NT2/D1 (cell line): ENCODE measurements at regions not wholly inside any gene's neighbourhood (a gene's known extent, or its start where the extent isn't known, plus 50 kb on each side); places are given as distances from the start of the nearest gene placed in this dataset.
"Not testable (repeated sequence)": the region's sequence is repeated elsewhere in the genome, so short reads cannot be mapped to it uniquely, and the experiment has no call there.

Experiments used
- DNase-seq: peaks from one replicate; pipeline ENCODE4 v3.0.0-alpha.2; 2011; ENCODE audit warnings: low read depth, low spot score
- H3K27me3 ChIP-seq: 2 replicates; pipeline ENCODE4 v1.6.0; 2011; ENCODE audit warnings: mild to moderate bottlenecking; ENCODE audit not compliant: insufficient read length, insufficient read depth
- H3K36me3 ChIP-seq: 2 replicates; pipeline ENCODE4 v1.6.1; 2011; ENCODE audit warnings: mild to moderate bottlenecking, low read length, mixed read lengths; ENCODE audit not compliant: insufficient read depth, insufficient read length
- H3K4me1 ChIP-seq: 2 replicates; pipeline ENCODE4 v1.5.1; 2011; ENCODE audit not compliant: insufficient read depth, insufficient read length
- H3K4me3 ChIP-seq: 2 replicates; pipeline ENCODE4 v1.5.1; 2011; ENCODE audit warnings: low read depth; ENCODE audit not compliant: insufficient read length
- H3K9ac ChIP-seq: 2 replicates; pipeline ENCODE4 v1.6.0; 2011; ENCODE audit warnings: low read depth; ENCODE audit not compliant: insufficient read length
- H3K9me3 ChIP-seq: 2 replicates; pipeline ENCODE4 v1.5.1; 2011; ENCODE audit warnings: mild to moderate bottlenecking, low read length; ENCODE audit not compliant: insufficient read depth
- SUZ12 ChIP-seq: IDR thresholded peaks from 2 replicates; pipeline ENCODE4 v1.6.1; 2011; ENCODE audit not compliant: insufficient read length, insufficient read depth; ENCODE audit errors: extremely low read depth
- YY1 ChIP-seq: IDR thresholded peaks from 2 replicates; pipeline ENCODE4 v1.6.1; 2011; ENCODE audit not compliant: insufficient read length, insufficient read depth
- ZNF274 ChIP-seq: IDR thresholded peaks from 2 replicates; pipeline ENCODE4 v1.6.1; 2011; ENCODE audit warnings: mild to moderate bottlenecking, low read depth, low read length

- no peak for TF ChIP-seq YY1
- TF ChIP-seq SUZ12, result no peak
- no peak for TF ChIP-seq ZNF274
These were observed 293.1 kb downstream of the TRIML1 start for GRCh38 chr4:188432328-188432727.

GRCh38 chr4:188433741-188434315 lies 294.6 kb downstream of the TRIML1 start:
- Histone ChIP-seq H3K27me3 (no peaks in the 10 kb centered on the region), H3K9ac (no peak overlapping the region), H3K36me3 (no peaks in the 10 kb centered on the region), H3K9me3 (no peaks in the 10 kb centered on the region), H3K4me3 (no peak overlapping the region), H3K4me1 (no peaks in the 10 kb centered on the region)
- no peak for DNase-seq
- no peak for TF ChIP-seq YY1
- TF ChIP-seq ZNF274, result no peak
- TF ChIP-seq SUZ12, result no peak

More at GRCh38 chr4:188432328-188432727, 293.1 kb downstream of the TRIML1 start:
- DNase-seq, result no peak
- Histone ChIP-seq H3K9ac (no peak overlapping the region), H3K36me3 (no peaks in the 10 kb centered on the region), H3K4me3 (no peak overlapping the region), H3K9me3 (no peaks in the 10 kb centered on the region), H3K27me3 (no peaks in the 10 kb centered on the region), H3K4me1 (no peaks in the 10 kb centered on the region)

- DNase-seq, result no peak
- Histone ChIP-seq H3K36me3 (no peaks in the 10 kb centered on the region), H3K9me3 (no peaks in the 10 kb centered on the region), H3K27me3 (no peaks in the 10 kb centered on the region), H3K4me3 (no peak overlapping the region), H3K4me1 (no peaks in the 10 kb centered on the region), H3K9ac (no peak overlapping the region)
- no peak for TF ChIP-seq SUZ12
These were observed 295.4 kb downstream of the TRIML1 start for GRCh38 chr4:188434643-188435042.

GRCh38 chr4:188435381-188435780 lies 296.1 kb downstream of the TRIML1 start:
- TF ChIP-seq SUZ12 (no peak), ZNF274 (no peak), YY1 (no peak)
- DNase-seq, result no peak
- no peak overlapping the region for H3K4me3 ChIP-seq
- no peaks in the 10 kb centered on the region for H3K9me3 ChIP-seq
- H3K36me3 ChIP-seq, result no peaks in the 10 kb centered on the region
- no peaks in the 10 kb centered on the region for H3K4me1 ChIP-seq
- H3K27me3 ChIP-seq, result no peaks in the 10 kb centered on the region
- no peak overlapping the region for H3K9ac ChIP-seq

- Histone ChIP-seq H3K9ac (no peak overlapping the region), H3K4me1 (no peaks in the 10 kb centered on the region), H3K36me3 (no peaks in the 10 kb centered on the region), H3K27me3 (no peaks in the 10 kb centered on the region), H3K9me3 (no peaks in the 10 kb centered on the region), H3K4me3 (no peak overlapping the region)
- no peak for TF ChIP-seq ZNF274
- no peak for TF ChIP-seq YY1
- TF ChIP-seq SUZ12, result no peak
- DNase-seq, result no peak
These were observed 298.3 kb downstream of the TRIML1 start for GRCh38 chr4:188437535-188437934.

GRCh38 chr4:188438391-188438824 lies 299.2 kb downstream of the TRIML1 start:
- H3K4me3 ChIP-seq, H3K9ac ChIP-seq, H3K4me1 ChIP-seq, H3K9me3 ChIP-seq, H3K36me3 ChIP-seq, H3K27me3 ChIP-seq, DNase-seq: not testable (repeated sequence)

- H3K9ac ChIP-seq, result no peak overlapping the region
- DNase-seq, result no peak
- no peaks in the 10 kb centered on the region for H3K9me3 ChIP-seq
- H3K4me3 ChIP-seq, result no peak overlapping the region
- H3K36me3 ChIP-seq, result no peaks in the 10 kb centered on the region
- TF ChIP-seq SUZ12 (no peak), ZNF274 (no peak), YY1 (no peak)
- H3K4me1 ChIP-seq, result no peaks in the 10 kb centered on the region
- no peaks in the 10 kb centered on the region for H3K27me3 ChIP-seq
These were observed 300.5 kb downstream of the TRIML1 start for GRCh38 chr4:188439641-188440311.
